ENCODE measurements at regions not wholly inside any gene's neighbourhood (a gene's known extent, or its start where the extent isn't known, plus 50 kb on each side); places are given as distances from the start of the nearest gene placed in this dataset.
"Not testable (repeated sequence)": the region's sequence is repeated elsewhere in the genome, so short reads cannot be mapped to it uniquely, and the experiment has no call there.

- no peak for TF ChIP-seq CTCF (IDR thresholded peaks at IDR 0.05; ENCODE audit: insufficient read depth, low read length)
- no peak overlapping the region for H3K4me3 ChIP-seq (ENCODE audit: low read depth, low read length)
- DNase-seq (ENCODE audit: low read depth), result no peak
Measured at GRCh38 chr20:30963591-30963990, 293.9 kb upstream of the DEFB115 start.

- DNase-seq (ENCODE audit: low read depth); H3K4me3 ChIP-seq (ENCODE audit: low read depth, low read length): not testable (repeated sequence)
Measured at GRCh38 chr20:30975859-30976258, 281.6 kb upstream of the DEFB115 start.

GRCh38 chr20:30985386-30985785 lies 272.1 kb upstream of the DEFB115 start:
- H3K4me3 ChIP-seq (ENCODE audit: low read depth, low read length), result no peak overlapping the region
- DNase-seq (ENCODE audit: low read depth), result no peak
- no peak for TF ChIP-seq CTCF (IDR thresholded peaks at IDR 0.05; ENCODE audit: insufficient read depth, low read length)

Small RNA genes lying in the stretch of these regions (small RNA-seq; reads per million reads assigned to genes)
- gene RNA5SP528, result 0.70 reads per million, percentile 13 among the genes with 10 or more reads in this experiment
